HG03103 (cell line): ENCODE measurements at regions not wholly inside any gene's neighbourhood (a gene's known extent, or its start where the extent isn't known, plus 50 kb on each side); places are given as distances from the start of the nearest gene placed in this dataset.

ENCODE experiments used
- ATAC-seq: cut with Tn5 transposase; IDR thresholded peaks from one replicate; pipeline ENCODE4 v1.9.1; 2021; ENCODE audit warnings: low read depth; ENCODE audit not compliant: unreplicated experiment

GRCh38 chr2:15775753-15776628 lies 164.4 kb upstream of the MYCN start:
- no peak for ATAC-seq

- ATAC-seq = no peak
Measured at GRCh38 chr2:15776629-15776919, 163.8 kb upstream of the MYCN start.

GRCh38 chr2:15776992-15777702 lies 163.2 kb upstream of the MYCN start:
- ATAC-seq = no peak

- no peak for ATAC-seq
Measured at GRCh38 chr2:15777795-15778371, 162.5 kb upstream of the MYCN start.

- no peak for ATAC-seq
Measured at GRCh38 chr2:15778529-15779219, 161.7 kb upstream of the MYCN start.

- ATAC-seq = no peak
Measured at GRCh38 chr2:15779381-15780041, 160.8 kb upstream of the MYCN start.

GRCh38 chr2:15780234-15780633 lies 160.1 kb upstream of the MYCN start:
- ATAC-seq = no peak

- no peak for ATAC-seq
Measured at GRCh38 chr2:15780912-15781574, 159.3 kb upstream of the MYCN start.

- ATAC-seq = no peak
Measured at GRCh38 chr2:15782009-15782751, 158.2 kb upstream of the MYCN start.

GRCh38 chr2:15782769-15783294 lies 157.5 kb upstream of the MYCN start:
- no peak for ATAC-seq

- ATAC-seq = no peak
Measured at GRCh38 chr2:15783489-15783888, 156.9 kb upstream of the MYCN start.

GRCh38 chr2:15784106-15784885 lies 156.1 kb upstream of the MYCN start:
- no peak for ATAC-seq

- no peak for ATAC-seq
Measured at GRCh38 chr2:15784886-15785801, 155.2 kb upstream of the MYCN start.

- no peak for ATAC-seq
Measured at GRCh38 chr2:15786003-15786654, 154.2 kb upstream of the MYCN start.

GRCh38 chr2:15786901-15787300 lies 153.4 kb upstream of the MYCN start:
- no peak for ATAC-seq

GRCh38 chr2:15787535-15788454 lies 152.6 kb upstream of the MYCN start:
- ATAC-seq = no peak
